ENCODE measurements at regions not wholly inside any gene's neighbourhood (a gene's known extent, or its start where the extent isn't known, plus 50 kb on each side); places are given as distances from the start of the nearest gene placed in this dataset.

DNA sequence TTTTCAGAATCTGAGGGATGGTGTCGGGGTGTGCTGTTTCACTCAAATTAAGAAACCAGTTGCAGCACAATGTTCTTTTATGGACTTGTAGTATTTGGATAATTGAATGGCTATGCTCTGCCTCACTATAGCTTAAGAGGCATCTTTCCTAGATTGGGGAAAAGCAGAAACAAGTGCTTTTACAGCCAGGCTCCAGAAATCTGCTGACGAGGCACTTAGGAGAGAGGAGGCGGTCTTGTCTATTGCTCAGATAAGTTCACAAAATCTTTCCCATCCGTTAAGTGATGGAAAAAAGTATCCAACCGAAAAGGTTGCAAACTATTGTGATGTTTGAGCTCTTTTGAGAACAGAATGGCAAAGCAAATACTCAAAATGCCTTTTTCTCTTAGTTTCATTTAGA is 336.1 kb upstream of the RARB start:
- TF ChIP-seq, protein P1, sequence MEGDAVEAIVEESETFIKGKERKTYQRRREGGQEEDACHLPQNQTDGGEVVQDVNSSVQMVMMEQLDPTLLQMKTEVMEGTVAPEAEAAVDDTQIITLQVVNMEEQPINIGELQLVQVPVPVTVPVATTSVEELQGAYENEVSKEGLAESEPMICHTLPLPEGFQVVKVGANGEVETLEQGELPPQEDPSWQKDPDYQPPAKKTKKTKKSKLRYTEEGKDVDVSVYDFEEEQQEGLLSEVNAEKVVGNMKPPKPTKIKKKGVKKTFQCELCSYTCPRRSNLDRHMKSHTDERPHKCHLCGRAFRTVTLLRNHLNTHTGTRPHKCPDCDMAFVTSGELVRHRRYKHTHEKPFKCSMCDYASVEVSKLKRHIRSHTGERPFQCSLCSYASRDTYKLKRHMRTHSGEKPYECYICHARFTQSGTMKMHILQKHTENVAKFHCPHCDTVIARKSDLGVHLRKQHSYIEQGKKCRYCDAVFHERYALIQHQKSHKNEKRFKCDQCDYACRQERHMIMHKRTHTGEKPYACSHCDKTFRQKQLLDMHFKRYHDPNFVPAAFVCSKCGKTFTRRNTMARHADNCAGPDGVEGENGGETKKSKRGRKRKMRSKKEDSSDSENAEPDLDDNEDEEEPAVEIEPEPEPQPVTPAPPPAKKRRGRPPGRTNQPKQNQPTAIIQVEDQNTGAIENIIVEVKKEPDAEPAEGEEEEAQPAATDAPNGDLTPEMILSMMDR (IDR thresholded peaks at IDR 0.05; ENCODE audit: low read depth, low read length): no peak
- H3K4me3 ChIP-seq (ENCODE audit: low read depth, low read length): no peak overlapping the region

DNA sequence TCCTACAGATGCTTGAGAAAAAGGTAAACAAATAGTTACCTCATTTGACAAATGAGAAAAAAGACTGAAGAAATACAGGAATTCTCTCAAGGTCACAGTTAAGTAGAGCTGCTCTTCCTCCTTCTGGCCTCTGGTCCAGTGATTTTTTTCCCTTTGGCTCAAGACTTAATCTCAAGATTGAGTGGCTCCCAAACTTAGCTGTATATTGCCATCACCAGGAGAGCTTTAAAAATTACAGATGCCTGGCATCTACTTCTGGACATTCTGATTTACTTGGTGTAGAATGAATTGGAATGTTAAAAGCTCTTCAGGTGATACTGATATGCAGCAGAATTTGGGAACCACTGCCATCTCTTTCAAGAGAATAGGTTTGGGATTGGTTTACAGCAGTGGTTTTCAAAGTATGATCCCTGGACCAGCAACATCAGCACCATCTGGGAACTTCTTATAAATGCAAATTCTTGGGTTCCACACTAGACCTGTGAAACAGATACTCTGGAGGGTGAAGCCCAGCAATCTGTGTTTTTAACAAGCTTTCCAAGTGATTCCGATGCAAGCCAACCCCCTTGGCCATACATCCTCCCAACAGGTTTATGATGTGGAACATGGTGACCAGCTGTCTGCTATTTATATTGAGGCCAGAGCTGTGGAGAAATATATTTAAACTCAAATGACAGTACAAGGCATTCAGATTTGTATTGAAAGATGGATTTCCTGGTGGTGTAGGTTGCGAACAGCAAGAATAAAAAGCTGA is 333.0 kb upstream of the RARB start:
- TF ChIP-seq, protein P1 (IDR thresholded peaks at IDR 0.05; ENCODE audit: low read depth, low read length): no peak
- no peak overlapping the region for H3K4me3 ChIP-seq (ENCODE audit: low read depth, low read length)

DNA sequence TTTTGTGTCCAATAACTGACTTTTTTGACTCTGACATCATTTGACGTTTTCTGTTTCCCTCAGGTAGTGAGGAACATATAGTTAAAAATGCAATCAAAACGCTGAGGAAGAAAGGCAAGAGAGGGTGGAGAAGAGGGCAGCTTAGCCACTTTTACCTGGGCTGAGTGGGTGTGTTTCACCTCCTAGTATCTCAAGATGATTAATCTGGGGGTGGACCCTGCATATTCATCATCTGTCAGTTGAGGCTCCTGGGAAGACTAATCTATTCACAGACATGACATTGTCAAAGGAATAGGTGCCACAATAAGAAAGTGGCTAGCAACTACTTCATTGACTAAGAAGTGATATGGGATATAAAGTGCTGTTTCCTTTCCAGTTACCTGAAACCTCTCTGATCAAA is 331.5 kb upstream of the RARB start:
- no peak overlapping the region for H3K4me3 ChIP-seq (ENCODE audit: low read depth, low read length)
- TF ChIP-seq, protein P1 (IDR thresholded peaks at IDR 0.05; ENCODE audit: low read depth, low read length): no peak

DNA sequence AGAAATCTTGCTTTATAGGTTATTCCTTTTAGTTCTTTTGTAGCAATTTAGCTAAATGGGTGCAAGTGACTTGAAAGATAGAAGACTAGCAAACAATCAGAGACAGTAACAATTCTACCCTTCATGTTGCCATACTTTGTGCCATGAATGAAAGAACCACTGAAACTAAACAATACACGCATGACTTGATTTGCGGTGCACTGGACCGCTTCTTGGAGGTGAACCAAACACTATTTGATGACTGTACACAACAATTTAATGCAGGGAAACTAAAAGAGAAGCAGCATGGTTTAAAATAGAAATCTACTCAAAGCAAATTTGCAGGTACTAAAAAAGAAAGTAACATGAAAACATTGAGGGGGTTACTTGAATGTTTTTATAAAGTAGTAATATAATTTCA is 331.0 kb upstream of the RARB start:
- H3K4me3 ChIP-seq (ENCODE audit: low read depth, low read length): no peak overlapping the region
- TF ChIP-seq, protein P1 (IDR thresholded peaks at IDR 0.05; ENCODE audit: low read depth, low read length): no peak

DNA sequence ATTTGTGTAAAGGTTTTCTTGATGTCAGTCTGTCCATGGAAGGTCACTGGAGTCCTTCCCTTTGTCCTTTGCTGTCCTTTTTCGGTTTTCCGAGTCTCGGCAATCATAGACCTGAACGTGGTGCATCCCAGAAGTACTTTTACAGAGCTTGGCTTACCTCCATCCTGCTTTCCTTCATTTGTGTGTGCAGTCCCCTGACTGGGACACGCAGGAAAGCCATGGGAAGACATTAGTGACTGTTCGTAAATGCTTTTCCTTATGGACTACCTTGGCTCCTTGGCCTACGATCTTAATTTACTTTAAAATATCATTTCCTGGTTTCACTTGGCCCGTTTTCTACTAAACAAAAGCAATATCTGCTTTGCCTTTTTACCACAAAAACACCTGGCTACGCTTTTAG is 328.4 kb upstream of the RARB start:
- TF ChIP-seq, protein P1 (IDR thresholded peaks at IDR 0.05; ENCODE audit: low read depth, low read length): no peak
- no peak overlapping the region for H3K4me3 ChIP-seq (ENCODE audit: low read depth, low read length)

DNA sequence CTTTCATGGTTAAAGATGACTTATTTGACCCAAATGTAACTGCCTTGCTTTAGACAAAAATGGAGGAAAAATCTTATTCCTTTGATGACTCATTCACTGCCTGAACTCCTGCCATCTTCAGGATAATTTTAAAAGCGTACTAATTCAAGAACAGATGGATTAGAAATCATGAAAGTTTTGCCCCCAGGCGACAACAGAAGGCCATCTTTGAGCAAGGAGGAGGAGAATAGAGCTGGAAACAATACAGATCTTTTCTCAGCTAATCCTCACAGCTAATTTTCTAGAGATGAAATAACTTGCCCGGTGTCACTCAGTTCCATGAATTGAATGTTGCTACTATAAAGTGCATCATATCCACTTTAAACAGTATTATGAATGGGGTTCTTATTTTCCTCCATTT is 324.7 kb upstream of the RARB start:
- TF ChIP-seq, protein P1 (IDR thresholded peaks at IDR 0.05; ENCODE audit: low read depth, low read length): no peak
- H3K4me3 ChIP-seq (ENCODE audit: low read depth, low read length): no peak overlapping the region

DNA sequence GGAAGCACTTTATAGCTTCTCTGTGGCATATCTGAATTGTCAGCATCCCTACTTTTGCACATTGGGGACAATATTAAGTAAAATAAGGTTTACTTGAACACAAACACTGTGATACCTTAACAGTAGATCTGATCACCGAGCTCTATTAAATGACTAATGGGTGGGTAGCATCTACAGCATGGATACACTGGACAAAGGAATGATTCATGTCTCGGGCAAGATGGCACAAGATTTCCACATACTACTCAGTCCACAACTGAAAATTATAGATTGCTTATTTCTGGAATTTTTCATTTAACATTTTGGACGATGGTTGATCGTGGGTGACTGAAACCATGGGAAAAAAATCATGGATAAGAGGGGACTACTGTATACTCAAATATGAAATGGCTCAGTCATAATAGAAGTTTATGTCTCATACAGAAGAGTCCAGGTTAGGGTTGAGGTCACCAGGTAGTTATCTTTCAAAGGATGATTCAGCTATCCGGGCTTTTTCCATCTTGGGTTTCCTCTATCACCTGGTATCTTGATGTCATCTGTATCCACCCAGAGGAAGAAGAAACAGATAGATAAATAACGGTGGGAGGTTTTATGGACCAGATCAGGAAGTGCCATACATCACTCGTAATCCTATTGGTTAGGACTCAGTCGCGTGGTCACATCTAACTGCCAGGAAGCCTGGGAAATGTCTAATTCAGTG is 320.0 kb upstream of the RARB start:
- TF ChIP-seq, protein P1 (IDR thresholded peaks at IDR 0.05; ENCODE audit: low read depth, low read length): no peak
- H3K4me3 ChIP-seq (ENCODE audit: low read depth, low read length): no peak overlapping the region

All from WI38 (cell line).